ENCODE measurements at regions not wholly inside any gene's neighbourhood (a gene's known extent, or its start where the extent isn't known, plus 50 kb on each side); places are given as distances from the start of the nearest gene placed in this dataset.

DNA sequence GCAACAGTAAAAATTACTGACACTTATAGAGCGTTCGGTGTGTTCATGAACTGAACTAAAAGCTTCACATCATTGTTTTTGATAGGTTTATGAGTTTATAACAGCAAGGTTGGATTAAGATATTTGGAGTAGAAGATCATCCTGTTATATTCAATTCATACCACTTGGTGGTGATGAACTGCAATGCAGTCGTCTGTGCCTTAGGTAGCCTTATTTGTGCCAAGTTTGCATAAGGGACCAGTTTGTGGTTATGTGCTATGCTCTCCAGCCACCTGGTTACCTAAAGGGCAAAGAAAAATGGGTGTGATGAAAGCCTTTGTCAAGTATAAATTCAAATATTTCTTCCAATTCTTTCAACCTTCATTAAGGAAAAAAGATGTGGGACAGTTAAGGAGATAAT is 150.9 kb upstream of the KCNH7 start:
- Histone ChIP-seq H3K4me1 (ENCODE audit: insufficient read depth, low read length) (no peaks in the 10 kb centered on the region), H3K27me3 (ENCODE audit: control insufficient read depth in 1 of 2, insufficient read depth in 2 of 2, low read length in 2 of 2) (no peaks in the 10 kb centered on the region), H3K4me3 (ENCODE audit: low read depth in 1 of 2, low read length in 2 of 2) (no peak overlapping the region), H3K9me3 (ENCODE audit: low read length) (no peaks in the 10 kb centered on the region), H3K27ac (ENCODE audit: low read depth, low read length) (no peak overlapping the region), H3K9ac (ENCODE audit: low read length) (no peak overlapping the region), H3K36me3 (ENCODE audit: insufficient read depth, low read length) (no peaks in the 10 kb centered on the region)

- no peaks in the 10 kb centered on the region for H3K27me3 ChIP-seq (ENCODE audit: control insufficient read depth in 1 of 2, insufficient read depth in 2 of 2, low read length in 2 of 2)
- no peaks in the 10 kb centered on the region for H3K36me3 ChIP-seq (ENCODE audit: insufficient read depth, low read length)
- H3K4me1 ChIP-seq (ENCODE audit: insufficient read depth, low read length), result no peaks in the 10 kb centered on the region
- no peak overlapping the region for H3K27ac ChIP-seq (ENCODE audit: low read depth, low read length)
- no peak overlapping the region for H3K4me3 ChIP-seq (ENCODE audit: low read depth in 1 of 2, low read length in 2 of 2)
- H3K9me3 ChIP-seq (ENCODE audit: low read length), result no peaks in the 10 kb centered on the region
- no peak overlapping the region for H3K9ac ChIP-seq (ENCODE audit: low read length)
Measured at GRCh38 chr2:162974771-162975170, 136.2 kb upstream of the KCNH7 start.

- no peaks in the 10 kb centered on the region for H3K9me3 ChIP-seq (ENCODE audit: low read length)
- H3K4me3 ChIP-seq (ENCODE audit: low read depth in 1 of 2, low read length in 2 of 2), result no peak overlapping the region
- no peak overlapping the region for H3K9ac ChIP-seq (ENCODE audit: low read length)
- H3K36me3 ChIP-seq (ENCODE audit: insufficient read depth, low read length), result no peaks in the 10 kb centered on the region
- no peaks in the 10 kb centered on the region for H3K27me3 ChIP-seq (ENCODE audit: control insufficient read depth in 1 of 2, insufficient read depth in 2 of 2, low read length in 2 of 2)
- no peak overlapping the region for H3K27ac ChIP-seq (ENCODE audit: low read depth, low read length)
- no peaks in the 10 kb centered on the region for H3K4me1 ChIP-seq (ENCODE audit: insufficient read depth, low read length)
Measured at GRCh38 chr2:162972383-162972782, 133.8 kb upstream of the KCNH7 start.

DNA sequence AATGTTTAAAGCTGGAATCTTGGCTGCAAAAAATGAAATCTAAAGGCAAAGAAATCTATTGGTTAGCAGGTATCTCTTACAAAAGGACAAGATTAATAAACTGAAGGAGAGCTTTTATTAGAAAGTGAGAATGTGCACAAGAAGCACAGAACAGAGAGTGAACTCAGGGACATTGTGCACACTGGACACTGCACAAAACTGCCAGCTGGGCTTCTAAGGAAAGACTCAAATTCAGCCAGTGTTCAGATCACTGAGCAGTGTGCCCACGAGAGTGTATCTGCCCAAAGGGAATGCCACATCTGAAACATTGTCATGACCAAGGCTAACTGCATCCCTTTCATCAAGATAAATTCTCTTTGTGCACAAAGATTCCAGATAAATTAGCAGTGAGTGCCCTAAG is 129.7 kb upstream of the KCNH7 start:
- Histone ChIP-seq H3K9me3 (ENCODE audit: low read length) (no peaks in the 10 kb centered on the region), H3K27me3 (ENCODE audit: control insufficient read depth in 1 of 2, insufficient read depth in 2 of 2, low read length in 2 of 2) (no peaks in the 10 kb centered on the region), H3K27ac (ENCODE audit: low read depth, low read length) (no peak overlapping the region), H3K36me3 (ENCODE audit: insufficient read depth, low read length) (no peaks in the 10 kb centered on the region), H3K4me3 (ENCODE audit: low read depth in 1 of 2, low read length in 2 of 2) (no peak overlapping the region), H3K4me1 (ENCODE audit: insufficient read depth, low read length) (no peaks in the 10 kb centered on the region), H3K9ac (ENCODE audit: low read length) (no peak overlapping the region)

DNA sequence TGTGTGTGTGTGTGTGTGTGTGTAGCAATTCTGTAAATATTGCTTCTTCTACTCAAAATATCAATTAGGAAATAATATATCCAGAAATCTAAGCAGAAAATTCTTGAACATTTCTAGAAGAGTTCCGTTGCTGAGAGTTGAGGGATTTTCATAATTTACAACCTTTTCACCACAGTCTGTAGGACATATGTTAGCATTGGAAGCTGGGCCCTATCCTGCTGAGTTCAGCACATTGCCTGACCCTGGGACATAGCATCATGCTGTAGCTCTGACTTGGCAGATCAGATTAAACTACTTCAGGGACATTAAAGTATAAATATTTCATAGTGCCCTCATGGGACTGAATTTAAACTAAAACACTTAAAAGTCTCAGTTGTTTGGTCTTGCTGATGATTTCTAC is 129.2 kb upstream of the KCNH7 start:
- no peak overlapping the region for H3K27ac ChIP-seq (ENCODE audit: low read depth, low read length)

GRCh38 chr2:162967147-162967546 is 128.6 kb upstream of the KCNH7 start:
- Histone ChIP-seq H3K27ac (ENCODE audit: low read depth, low read length) (no peak overlapping the region), H3K27me3 (ENCODE audit: control insufficient read depth in 1 of 2, insufficient read depth in 2 of 2, low read length in 2 of 2) (no peaks in the 10 kb centered on the region), H3K4me3 (ENCODE audit: low read depth in 1 of 2, low read length in 2 of 2) (no peak overlapping the region), H3K9ac (ENCODE audit: low read length) (no peak overlapping the region), H3K36me3 (ENCODE audit: insufficient read depth, low read length) (no peaks in the 10 kb centered on the region), H3K9me3 (ENCODE audit: low read length) (no peaks in the 10 kb centered on the region), H3K4me1 (ENCODE audit: insufficient read depth, low read length) (no peaks in the 10 kb centered on the region)

More for the DNA sequence above, 129.2 kb upstream of the KCNH7 start:
- no peak overlapping the region for H3K9ac ChIP-seq (ENCODE audit: low read length)
- H3K4me3 ChIP-seq (ENCODE audit: low read depth in 1 of 2, low read length in 2 of 2), result no peak overlapping the region
- H3K27me3 ChIP-seq (ENCODE audit: control insufficient read depth in 1 of 2, insufficient read depth in 2 of 2, low read length in 2 of 2), result no peaks in the 10 kb centered on the region
- no peaks in the 10 kb centered on the region for H3K4me1 ChIP-seq (ENCODE audit: insufficient read depth, low read length)
- no peaks in the 10 kb centered on the region for H3K9me3 ChIP-seq (ENCODE audit: low read length)
- no peaks in the 10 kb centered on the region for H3K36me3 ChIP-seq (ENCODE audit: insufficient read depth, low read length)

DNA sequence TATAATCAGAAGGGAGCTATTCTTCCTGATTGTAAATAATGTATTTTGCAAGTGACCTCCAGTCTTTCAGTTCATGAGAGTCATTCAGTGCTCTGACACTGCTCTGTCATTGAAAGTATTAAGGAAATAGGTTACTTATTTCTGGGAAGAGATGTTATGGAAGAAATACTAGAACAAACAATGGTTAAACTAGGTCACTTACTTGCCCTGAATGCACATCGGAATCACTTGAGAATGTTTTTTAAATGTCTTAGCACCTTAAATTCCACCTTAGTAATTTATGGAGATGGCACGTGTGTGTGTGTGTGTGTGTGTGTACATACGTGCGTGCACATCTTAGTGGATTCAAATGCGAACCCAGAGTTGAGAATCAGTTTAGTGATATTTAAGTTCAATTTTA is 126.6 kb upstream of the KCNH7 start:
- Histone ChIP-seq H3K4me1 (ENCODE audit: insufficient read depth, low read length) (no peaks in the 10 kb centered on the region), H3K36me3 (ENCODE audit: insufficient read depth, low read length) (no peaks in the 10 kb centered on the region), H3K9me3 (ENCODE audit: low read length) (no peaks in the 10 kb centered on the region)

DNA sequence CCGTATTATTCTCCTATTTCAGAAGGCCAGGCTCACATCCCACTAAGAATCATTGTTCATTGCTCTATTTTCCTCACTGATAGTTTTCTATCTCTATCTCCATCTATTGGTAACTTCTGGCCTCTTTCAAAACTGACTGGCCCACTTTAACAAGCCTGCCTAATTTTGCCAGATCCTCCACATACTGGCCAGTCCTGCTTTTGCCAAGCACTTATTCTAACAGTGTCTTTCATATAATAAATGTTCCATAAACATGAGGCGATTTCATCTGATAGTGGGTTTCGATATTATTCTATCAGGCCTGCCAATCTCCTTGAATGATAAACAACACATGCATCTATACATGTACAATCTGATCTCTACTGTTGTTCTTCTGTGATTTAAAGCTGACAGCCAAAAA is 125.9 kb upstream of the KCNH7 start:
- Histone ChIP-seq H3K36me3 (ENCODE audit: insufficient read depth, low read length) (no peaks in the 10 kb centered on the region), H3K27ac (ENCODE audit: low read depth, low read length) (no peak overlapping the region), H3K4me3 (ENCODE audit: low read depth in 1 of 2, low read length in 2 of 2) (no peak overlapping the region), H3K4me1 (ENCODE audit: insufficient read depth, low read length) (no peaks in the 10 kb centered on the region), H3K27me3 (ENCODE audit: control insufficient read depth in 1 of 2, insufficient read depth in 2 of 2, low read length in 2 of 2) (no peaks in the 10 kb centered on the region), H3K9ac (ENCODE audit: low read length) (no peak overlapping the region), H3K9me3 (ENCODE audit: low read length) (no peaks in the 10 kb centered on the region)

More for the DNA sequence above, 126.6 kb upstream of the KCNH7 start:
- H3K27me3 ChIP-seq (ENCODE audit: control insufficient read depth in 1 of 2, insufficient read depth in 2 of 2, low read length in 2 of 2), result no peaks in the 10 kb centered on the region
- no peak overlapping the region for H3K27ac ChIP-seq (ENCODE audit: low read depth, low read length)
- no peak overlapping the region for H3K4me3 ChIP-seq (ENCODE audit: low read depth in 1 of 2, low read length in 2 of 2)
- H3K9ac ChIP-seq (ENCODE audit: low read length), result no peak overlapping the region

GRCh38 chr2:162963156-162963555 is 124.6 kb upstream of the KCNH7 start:
- H3K9ac ChIP-seq (ENCODE audit: low read length), result no peak overlapping the region
- H3K36me3 ChIP-seq (ENCODE audit: insufficient read depth, low read length), result no peaks in the 10 kb centered on the region
- no peak overlapping the region for H3K4me3 ChIP-seq (ENCODE audit: low read depth in 1 of 2, low read length in 2 of 2)
- no peak overlapping the region for H3K27ac ChIP-seq (ENCODE audit: low read depth, low read length)
- no peaks in the 10 kb centered on the region for H3K27me3 ChIP-seq (ENCODE audit: control insufficient read depth in 1 of 2, insufficient read depth in 2 of 2, low read length in 2 of 2)
- H3K9me3 ChIP-seq (ENCODE audit: low read length), result no peaks in the 10 kb centered on the region
- no peaks in the 10 kb centered on the region for H3K4me1 ChIP-seq (ENCODE audit: insufficient read depth, low read length)

DNA sequence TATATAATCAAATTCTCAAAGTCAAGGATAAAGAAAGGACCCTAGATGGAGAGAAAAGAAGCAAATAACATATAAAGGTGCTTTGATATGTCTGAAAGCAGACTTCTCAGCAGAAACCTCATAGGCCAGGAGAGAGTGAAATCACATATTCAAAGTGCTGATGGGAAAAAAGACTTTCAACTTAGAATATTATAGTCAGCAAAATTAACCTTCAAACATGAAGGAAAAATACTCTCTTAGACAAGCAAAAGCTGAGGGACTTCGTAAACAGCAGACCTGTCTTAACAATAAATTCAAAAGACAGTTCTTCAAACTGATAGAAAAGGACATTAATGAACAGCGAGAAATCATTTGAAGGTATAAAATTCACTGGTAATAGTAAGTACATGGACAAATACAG is 107.2 kb upstream of the KCNH7 start:
- Histone ChIP-seq H3K9me3 (ENCODE audit: low read length) (peaks cover 5% of the 10 kb centered on the region), H3K4me1 (ENCODE audit: insufficient read depth, low read length) (no peaks in the 10 kb centered on the region)

GRCh38 chr2:162938387-162938786 is 99.8 kb upstream of the KCNH7 start:
- Histone ChIP-seq H3K9me3 (ENCODE audit: low read length) (peaks cover 3% of the 10 kb centered on the region), H3K4me1 (ENCODE audit: insufficient read depth, low read length) (no peaks in the 10 kb centered on the region), H3K27me3 (ENCODE audit: control insufficient read depth in 1 of 2, insufficient read depth in 2 of 2, low read length in 2 of 2) (no peaks in the 10 kb centered on the region), H3K27ac (ENCODE audit: low read depth, low read length) (no peak overlapping the region), H3K9ac (ENCODE audit: low read length) (no peak overlapping the region), H3K4me3 (ENCODE audit: low read depth in 1 of 2, low read length in 2 of 2) (no peak overlapping the region), H3K36me3 (ENCODE audit: insufficient read depth, low read length) (no peaks in the 10 kb centered on the region)

More for the DNA sequence above, 107.2 kb upstream of the KCNH7 start:
- Histone ChIP-seq H3K4me3 (ENCODE audit: low read depth in 1 of 2, low read length in 2 of 2) (no peak overlapping the region), H3K9ac (ENCODE audit: low read length) (no peak overlapping the region), H3K27ac (ENCODE audit: low read depth, low read length) (no peak overlapping the region), H3K36me3 (ENCODE audit: insufficient read depth, low read length) (no peaks in the 10 kb centered on the region), H3K27me3 (ENCODE audit: control insufficient read depth in 1 of 2, insufficient read depth in 2 of 2, low read length in 2 of 2) (no peaks in the 10 kb centered on the region)

DNA sequence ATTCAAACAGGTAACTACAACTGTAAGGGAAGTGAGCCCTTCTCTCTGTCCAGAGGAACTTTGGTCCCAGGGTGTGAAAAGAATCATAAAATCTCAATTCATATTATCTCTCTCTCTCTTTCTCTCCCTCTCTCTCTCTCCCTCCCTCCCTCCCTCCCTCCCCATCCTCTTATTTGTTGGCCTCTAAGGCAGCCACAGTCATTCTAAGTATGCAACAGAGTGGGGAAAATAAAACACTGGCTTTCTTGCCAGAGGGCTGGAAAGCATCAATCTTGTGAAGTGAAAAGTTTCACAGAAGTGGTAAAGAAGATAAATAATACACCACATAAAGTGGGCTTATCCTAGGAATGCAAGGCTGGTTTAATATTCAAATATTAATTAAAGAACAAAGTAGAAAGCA is 95.6 kb upstream of the KCNH7 start:
- no peaks in the 10 kb centered on the region for H3K9me3 ChIP-seq (ENCODE audit: low read length)
- H3K27ac ChIP-seq (ENCODE audit: low read depth, low read length), result no peak overlapping the region
- H3K27me3 ChIP-seq (ENCODE audit: control insufficient read depth in 1 of 2, insufficient read depth in 2 of 2, low read length in 2 of 2), result no peaks in the 10 kb centered on the region
- no peak overlapping the region for H3K4me3 ChIP-seq (ENCODE audit: low read depth in 1 of 2, low read length in 2 of 2)
- no peak overlapping the region for H3K9ac ChIP-seq (ENCODE audit: low read length)
- no peaks in the 10 kb centered on the region for H3K36me3 ChIP-seq (ENCODE audit: insufficient read depth, low read length)
- H3K4me1 ChIP-seq (ENCODE audit: insufficient read depth, low read length), result no peaks in the 10 kb centered on the region

All from muscle layer of colon (tissue), 2 donors.